Stimulated activated CD8-positive, alpha-beta memory T cell treated with anti-CD3 and anti-CD28 coated beads, Interleukin-4, amount 100 ng/mL, for 48 hours (primary cell): ENCODE measurements at regions not wholly inside any gene's neighbourhood (a gene's known extent, or its start where the extent isn't known, plus 50 kb on each side); places are given as distances from the start of the nearest gene placed in this dataset.
"Not testable (repeated sequence)": the region's sequence is repeated elsewhere in the genome, so short reads cannot be mapped to it uniquely, and the experiment has no call there.

Source experiments
- DNase-seq: peaks from one replicate; pipeline ENCODE4 v3.0.0-alpha.2; 2020

- DNase-seq, result no peak
Observed at GRCh38 chr5:116900793-116901192, 326.2 kb upstream of the SEMA6A start.

DNA sequence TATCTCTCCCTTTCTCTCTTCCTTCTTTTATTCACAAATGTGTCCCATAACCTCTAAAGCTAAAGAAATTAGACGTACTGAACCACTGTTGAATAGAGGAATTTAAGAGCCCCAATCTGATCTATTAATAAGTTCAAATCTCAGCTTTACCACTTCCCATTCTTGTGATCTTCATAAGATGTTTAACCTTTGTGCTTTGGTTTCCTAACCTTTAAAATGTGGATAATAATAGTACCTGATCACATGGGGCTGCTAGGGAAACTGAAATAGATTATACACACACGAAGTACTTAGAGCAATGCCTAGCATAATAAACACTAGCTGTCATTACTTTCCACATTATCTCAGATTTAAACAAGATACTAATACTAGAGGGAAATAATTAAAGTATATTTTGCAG is 324.3 kb upstream of the SEMA6A start:
- DNase-seq, result no peak

GRCh38 chr5:116897291-116897690 is 322.7 kb upstream of the SEMA6A start:
- no peak for DNase-seq

DNA sequence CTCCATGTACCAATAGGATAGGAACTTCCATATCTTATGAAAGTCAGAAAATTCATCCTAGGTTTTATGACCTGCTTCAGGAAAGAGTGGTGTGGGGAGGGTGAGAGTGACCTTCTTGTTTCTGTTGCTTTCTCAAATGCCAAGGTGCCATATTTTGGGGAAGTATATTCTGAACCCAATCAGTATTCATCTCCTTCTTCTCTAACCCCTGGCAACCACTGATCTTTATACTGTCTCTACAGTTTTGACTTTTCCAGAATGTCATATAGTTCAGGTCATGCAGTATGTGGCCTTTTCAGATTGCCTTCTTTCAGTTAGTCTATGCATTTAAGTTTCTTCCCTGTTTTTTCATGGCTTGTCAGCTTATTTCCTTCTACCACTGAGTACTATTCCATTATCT is 321.4 kb upstream of the SEMA6A start:
- no peak for DNase-seq

DNA sequence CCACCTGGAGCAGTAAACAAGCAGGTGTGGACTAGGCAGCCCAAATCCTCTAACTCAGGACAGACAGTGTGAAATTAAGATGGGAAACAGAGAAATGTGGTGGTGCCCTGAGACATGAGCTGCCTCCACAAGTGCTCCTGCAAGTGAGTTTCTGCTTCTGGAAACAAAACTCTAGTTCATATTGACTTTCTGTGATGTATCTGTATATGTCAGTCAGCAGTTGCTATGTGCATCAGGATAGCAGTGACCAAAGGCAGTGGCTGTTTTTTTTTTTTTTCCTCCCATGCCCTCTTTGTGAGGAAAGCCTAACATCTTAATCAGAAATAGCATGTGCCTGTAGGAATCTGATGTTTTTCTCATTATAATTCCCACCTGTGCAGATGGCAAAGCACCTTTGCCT is 318.4 kb upstream of the SEMA6A start:
- DNase-seq, result no peak

GRCh38 chr5:116887104-116887503 is 312.5 kb upstream of the SEMA6A start:
- DNase-seq, result no peak

DNA sequence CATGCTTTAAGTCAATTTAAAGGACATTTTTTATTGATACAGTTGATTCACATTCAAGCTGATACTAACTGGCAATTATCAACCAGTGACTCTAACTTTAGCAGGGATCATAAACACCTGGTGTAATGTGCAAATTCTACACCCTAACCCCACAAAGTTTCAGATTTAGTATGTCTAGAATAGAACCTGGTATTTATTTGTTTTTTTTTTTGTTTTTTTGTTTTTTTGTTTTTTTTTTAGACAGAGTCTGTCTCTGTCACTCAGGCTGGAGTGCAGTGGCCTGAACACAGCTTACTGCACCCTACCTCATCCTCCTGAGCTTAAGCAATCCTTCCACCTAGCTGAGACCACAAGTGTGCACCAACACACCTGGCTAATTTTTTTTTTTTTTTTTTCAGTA is 311.2 kb upstream of the SEMA6A start:
- DNase-seq, result no peak

DNA sequence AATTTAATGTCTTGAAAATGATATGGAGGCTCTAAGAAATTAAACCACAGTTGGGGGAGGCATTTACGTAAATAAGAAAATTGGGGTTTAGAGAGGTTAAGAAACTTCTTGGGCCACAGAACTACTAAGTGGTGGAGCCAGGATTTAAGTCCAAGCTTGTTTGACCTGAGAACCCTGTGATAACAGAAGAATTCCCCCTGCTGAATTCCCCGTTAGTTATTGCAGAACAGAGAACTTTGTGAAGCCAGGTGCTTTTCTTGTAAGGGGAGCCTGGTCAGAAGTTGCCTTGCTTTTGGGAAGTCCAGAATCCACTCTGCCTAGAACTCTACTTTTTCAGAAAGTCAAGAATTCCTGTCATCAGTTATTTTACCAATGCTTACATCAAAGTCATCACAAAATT is 309.3 kb upstream of the SEMA6A start:
- no peak for DNase-seq

- DNase-seq, result no peak
Observed at GRCh38 chr5:116881921-116882531, 307.4 kb upstream of the SEMA6A start.

GRCh38 chr5:116880601-116881000 is 306.0 kb upstream of the SEMA6A start:
- no peak for DNase-seq

GRCh38 chr5:116880150-116880549 is 305.5 kb upstream of the SEMA6A start:
- DNase-seq, result no peak

GRCh38 chr5:116876240-116876840 is 301.7 kb upstream of the SEMA6A start:
- no peak for DNase-seq

DNA sequence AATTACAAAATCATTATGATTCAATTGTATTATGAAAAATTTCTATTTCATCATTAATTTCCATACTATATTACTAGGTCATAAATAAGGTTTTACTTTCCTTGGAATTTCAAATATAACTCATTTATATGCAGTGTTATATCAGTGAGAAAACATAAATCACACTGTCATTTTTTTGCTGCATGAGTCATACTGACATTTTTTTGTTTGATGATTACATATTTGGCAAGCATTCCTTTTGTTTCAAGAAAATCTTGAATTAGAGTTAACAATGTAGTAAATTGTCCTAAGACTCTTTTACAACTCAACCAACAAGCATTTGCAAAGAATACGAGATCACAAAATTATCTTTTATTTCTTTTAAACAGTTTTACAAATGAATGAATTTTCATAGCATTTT is 298.4 kb upstream of the SEMA6A start:
- DNase-seq, result no peak

DNA sequence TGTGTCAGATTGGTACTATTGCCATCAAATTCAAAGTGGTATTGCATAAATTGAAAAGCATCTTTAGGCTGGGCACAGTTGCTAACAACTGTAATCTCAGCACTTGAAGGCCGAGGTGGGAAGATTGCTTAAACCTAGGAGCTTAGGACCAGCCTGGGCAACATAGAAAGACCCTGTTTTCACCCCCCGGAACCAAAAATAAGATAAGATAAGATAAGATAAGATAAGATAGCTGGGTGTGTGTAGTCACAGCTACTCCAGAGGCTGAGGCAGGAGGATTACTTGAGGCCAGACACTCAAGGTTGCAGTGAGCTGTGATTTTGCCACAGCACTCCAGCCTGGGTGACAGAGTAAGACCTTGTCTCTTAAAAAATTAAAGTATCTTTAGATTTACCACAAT is 297.9 kb upstream of the SEMA6A start:
- DNase-seq, result no peak

DNA sequence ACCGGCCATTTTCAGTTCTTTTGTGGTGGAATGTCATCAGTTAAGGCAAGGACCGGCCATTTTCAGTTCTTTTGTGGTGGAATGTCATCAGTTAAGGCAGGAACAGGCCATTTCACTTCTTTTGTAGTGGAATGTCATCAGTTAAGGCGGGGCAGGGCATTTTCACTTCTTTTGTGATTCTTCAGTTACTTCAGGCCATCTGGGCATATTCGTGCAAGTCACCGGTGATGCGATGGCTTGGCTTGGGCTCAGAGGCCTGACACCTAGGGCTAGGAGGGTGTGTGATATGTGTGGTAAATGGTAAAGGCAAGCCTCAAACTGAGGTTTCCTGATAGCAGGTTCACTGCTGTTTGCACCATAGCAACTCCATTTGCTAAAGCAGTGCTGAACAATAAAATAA is 293.2 kb upstream of the SEMA6A start:
- not testable (repeated sequence) for DNase-seq

DNA sequence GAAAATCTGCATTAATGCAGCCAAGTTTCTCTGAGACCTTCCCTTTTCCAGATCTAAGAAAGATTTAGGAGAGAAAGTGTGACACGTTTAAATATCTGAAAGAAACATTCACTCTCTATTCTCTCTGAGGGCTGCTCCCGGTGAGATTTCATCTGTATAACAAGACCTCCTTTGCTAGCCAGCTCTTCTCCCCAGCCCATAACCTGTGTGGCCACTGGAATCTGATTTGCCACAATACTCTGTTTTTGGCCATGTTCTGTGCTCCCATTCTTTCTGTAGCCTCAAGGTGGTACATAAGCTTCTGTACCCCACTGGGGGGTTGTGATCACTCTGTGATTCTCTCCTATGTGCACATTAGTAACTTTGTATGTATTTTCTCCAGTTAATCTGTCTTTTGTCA is 291.0 kb upstream of the SEMA6A start:
- DNase-seq, result no peak

DNA sequence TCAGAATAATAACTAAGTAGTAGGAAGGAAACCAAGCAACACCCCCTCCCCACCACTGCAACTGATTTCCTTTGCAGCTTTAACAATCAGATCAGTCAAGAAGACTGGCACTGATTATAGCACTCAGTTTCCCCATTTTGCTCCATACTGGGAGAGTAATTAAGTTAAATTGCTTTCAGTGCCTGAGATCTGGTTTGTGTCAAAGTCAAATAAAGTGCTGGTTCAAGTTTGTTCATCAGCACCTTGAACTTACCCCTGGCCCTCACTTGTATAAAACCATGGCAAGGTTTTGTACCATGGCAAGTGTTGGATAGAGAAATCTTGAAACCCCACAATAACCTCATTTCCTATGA is 290.2 kb upstream of the SEMA6A start:
- DNase-seq, result no peak

DNA sequence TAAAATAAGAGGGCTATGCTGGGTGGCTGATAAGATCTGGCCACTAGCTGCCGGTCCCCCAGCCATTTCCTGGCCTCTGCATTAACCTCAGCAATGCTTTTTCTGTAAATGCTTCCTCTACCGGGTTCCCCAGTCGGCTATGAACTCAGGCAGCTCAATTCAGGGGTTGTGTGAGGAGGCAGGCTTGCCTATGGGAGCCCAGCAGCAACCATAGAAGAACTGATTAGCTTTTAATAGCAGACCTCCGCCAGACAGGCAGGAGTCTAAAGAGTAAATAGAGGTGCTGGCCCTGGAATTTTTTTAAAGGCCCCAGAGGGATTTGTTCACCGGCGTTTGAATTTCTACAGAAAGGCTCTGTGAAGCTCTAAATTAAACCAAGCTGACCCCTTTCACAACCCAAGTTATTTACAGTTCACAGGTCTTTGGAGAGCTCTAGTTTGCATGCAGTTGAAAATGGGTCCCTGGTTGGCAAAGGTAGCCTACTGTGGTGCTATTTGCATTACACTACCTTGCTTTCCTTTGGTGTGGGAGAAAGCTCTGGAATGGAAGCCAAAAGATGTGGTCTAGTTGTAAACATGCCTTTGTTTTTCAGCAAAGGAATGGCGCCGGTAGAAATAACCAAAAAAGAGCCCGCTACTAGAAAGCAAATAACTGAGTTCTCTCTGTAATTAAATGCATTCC is 289.7 kb upstream of the SEMA6A start:
- no peak for DNase-seq

DNA sequence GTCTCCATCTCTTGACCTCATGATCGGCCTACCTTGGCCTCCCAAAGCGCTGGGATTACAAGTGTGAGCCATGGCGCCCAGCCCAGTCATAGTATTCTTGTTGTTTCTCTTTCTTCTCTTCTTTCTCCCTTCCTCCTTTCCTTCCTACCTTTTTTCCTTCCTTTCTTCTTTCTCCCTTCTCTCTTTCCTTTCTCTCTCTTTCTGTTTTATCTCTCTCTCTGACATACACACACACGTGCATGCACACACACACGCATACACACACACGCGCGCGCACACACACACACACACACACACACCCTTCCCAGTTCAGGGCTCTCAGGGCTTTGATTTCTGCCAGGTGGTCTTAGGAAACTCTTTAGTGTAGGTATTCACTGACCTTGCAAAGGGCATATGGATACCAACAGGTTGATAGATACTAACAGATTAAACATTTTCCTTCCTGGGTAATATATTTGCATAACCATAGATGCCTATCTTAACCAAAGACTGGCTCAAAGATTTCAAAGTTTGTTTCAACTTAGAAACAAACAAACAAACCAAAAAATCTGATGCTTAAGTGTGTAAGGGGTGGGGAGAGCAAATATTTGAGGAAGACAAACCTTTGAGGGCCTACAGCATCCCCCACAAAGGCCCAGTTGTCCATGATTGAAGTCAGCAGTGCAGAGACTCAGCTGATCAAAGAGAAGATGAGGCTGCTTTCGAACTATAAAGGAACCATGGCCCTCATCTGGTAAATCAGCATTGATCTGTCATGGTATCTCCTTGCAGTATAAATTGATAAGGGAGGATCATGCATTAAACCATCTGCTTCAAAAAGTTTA is 288.2 kb upstream of the SEMA6A start:
- DNase-seq, result no peak

DNA sequence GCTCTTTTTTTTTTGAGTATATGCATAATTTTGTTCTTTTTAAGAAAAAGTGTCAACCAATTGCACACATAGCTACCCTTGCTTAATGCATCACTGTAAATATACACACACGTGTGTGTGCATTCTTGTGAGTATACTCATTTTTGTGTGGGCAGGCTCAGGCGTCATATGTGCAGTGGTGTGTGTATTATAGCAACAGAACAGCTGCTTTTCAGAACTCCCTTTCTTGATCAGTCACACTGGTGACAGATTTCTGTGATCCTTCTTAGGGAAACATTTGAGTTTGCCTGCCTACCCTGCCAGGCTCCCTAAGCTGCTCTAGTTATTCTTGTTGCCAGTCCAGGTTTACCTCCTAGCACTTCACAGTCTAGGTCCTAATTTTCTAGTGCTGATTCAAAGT is 287.0 kb upstream of the SEMA6A start:
- DNase-seq, result no peak

DNA sequence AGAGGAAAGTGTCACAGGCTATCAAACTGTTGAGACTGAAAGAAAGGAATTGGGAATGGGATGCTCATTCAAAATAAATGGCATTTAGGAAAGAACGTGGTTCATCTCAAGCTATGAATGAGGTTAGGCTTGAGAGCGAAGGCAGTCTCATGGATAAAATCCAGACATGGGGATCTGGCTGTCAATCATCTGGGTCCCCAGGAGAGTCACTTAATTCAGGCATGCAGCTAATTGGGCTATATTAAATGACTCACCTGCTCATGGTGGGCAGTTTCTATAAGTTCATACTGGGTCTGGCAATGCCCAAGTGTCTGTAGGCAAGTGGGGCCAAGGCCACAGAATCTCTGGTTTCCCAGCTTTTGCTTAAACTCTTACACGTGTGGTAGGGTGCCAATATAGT is 286.5 kb upstream of the SEMA6A start:
- DNase-seq, result no peak

DNA sequence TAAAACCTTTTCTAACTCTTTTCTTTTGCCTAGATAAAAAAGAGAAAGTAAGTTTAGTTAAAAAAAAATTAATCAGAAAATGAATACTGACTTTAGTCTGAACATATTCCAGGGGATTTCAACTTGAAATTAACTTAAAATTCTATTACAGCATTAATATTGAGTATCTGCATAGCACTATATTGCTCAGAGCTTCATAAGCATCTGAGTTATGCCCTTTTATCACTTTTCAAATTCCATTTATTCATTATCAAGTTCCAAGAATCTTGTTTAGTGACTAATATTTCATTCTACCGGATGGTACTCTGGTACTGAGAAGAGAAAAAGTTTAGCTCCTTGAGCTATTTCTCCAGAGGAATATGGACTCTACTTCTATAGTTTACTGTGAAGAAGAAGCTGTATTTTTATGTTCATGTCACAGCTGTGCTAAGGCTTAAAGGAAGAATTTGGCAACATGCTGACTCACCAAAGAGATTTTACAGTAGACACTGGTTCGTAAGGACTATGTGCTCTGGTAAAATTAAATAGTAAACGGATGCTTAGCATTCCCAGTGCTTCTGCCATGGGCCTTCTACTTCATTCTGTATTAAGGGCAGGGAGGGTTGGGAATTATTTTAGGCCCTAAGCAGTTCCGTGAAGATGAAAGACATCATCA is 285.2 kb upstream of the SEMA6A start:
- no peak for DNase-seq

GRCh38 chr5:116858705-116859333 is 284.2 kb upstream of the SEMA6A start:
- DNase-seq, result no peak
